Stimulated activated CD4-positive, alpha-beta T cell treated with anti-CD3 and anti-CD28 coated beads, Interleukin-12 subunit alpha, Interleukin-12 subunit beta, amount 100 ng/mL, for 24 hours (primary cell): ENCODE measurements at regions not wholly inside any gene's neighbourhood (a gene's known extent, or its start where the extent isn't known, plus 50 kb on each side); places are given as distances from the start of the nearest gene placed in this dataset.

ENCODE experiments used
- DNase-seq, 2 experiments: peaks; one replicate each; pipeline ENCODE4 v3.0.0-alpha.2; 2020; ENCODE audit warnings: low read depth in 2 of 2

GRCh38 chrX:39730662-39731329, 367.0 kb downstream of the BCOR start:
- DNase-seq: peak; percentile 31 to 40

GRCh38 chrX:39731330-39731667, 366.5 kb downstream of the BCOR start:
- DNase-seq: no peak

GRCh38 chrX:39731735-39732134, 366.0 kb downstream of the BCOR start:
- no peak for DNase-seq

GRCh38 chrX:39733745-39734144, 364.0 kb downstream of the BCOR start:
- DNase-seq: no peak

- no peak for DNase-seq
These were observed 363.5 kb downstream of the BCOR start for GRCh38 chrX:39734174-39734776.

- DNase-seq: no peak
These were observed 361.2 kb downstream of the BCOR start for GRCh38 chrX:39736216-39737211.

- DNase-seq: no peak
These were observed 358.2 kb downstream of the BCOR start for GRCh38 chrX:39739585-39739984.

GRCh38 chrX:39740078-39740477, 357.7 kb downstream of the BCOR start:
- DNase-seq: no peak

GRCh38 chrX:39741904-39742303, 355.9 kb downstream of the BCOR start:
- no peak for DNase-seq

GRCh38 chrX:39745818-39746217, 351.9 kb downstream of the BCOR start:
- no peak for DNase-seq

GRCh38 chrX:39749135-39749534, 348.6 kb downstream of the BCOR start:
- no peak for DNase-seq

- no peak for DNase-seq
These were observed 348.0 kb downstream of the BCOR start for GRCh38 chrX:39749728-39750127.

GRCh38 chrX:39750256-39750790, 347.4 kb downstream of the BCOR start:
- DNase-seq: no peak

- DNase-seq: no peak
These were observed 346.9 kb downstream of the BCOR start for GRCh38 chrX:39750848-39751247.

- no peak for DNase-seq
These were observed 344.9 kb downstream of the BCOR start for GRCh38 chrX:39752815-39753214.

- DNase-seq: no peak
These were observed 344.3 kb downstream of the BCOR start for GRCh38 chrX:39753293-39753996.

GRCh38 chrX:39755143-39756032, 342.4 kb downstream of the BCOR start:
- DNase-seq: no peak

GRCh38 chrX:39756086-39756883, 341.5 kb downstream of the BCOR start:
- no peak for DNase-seq

- DNase-seq: no peak
These were observed 339.8 kb downstream of the BCOR start for GRCh38 chrX:39757971-39758370.
